ENCODE measurements at regions not wholly inside any gene's neighbourhood (a gene's known extent, or its start where the extent isn't known, plus 50 kb on each side); places are given as distances from the start of the nearest gene placed in this dataset.

DNA sequence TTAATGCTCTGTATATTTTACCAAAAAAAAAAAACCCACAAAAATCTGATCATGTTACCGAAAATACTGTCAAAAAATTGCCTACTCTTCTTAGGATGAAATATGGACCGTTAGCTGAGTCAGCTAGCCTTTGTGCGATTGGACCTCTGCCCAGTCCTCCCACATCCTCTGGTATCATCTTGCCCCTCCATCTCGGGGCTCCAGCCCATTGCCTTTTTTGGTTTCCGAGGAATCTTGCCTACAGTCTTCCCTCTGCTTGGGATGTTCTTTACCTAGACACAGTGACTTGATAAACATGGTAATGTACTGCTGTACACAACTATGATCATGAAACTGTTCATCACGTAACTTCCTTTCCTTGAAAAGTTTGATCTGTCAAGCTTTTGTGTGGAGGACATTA is 371.4 kb downstream of the SV2B start:
- no peaks in the 10 kb centered on the region for H3K4me1 ChIP-seq
- no peaks in the 10 kb centered on the region for H3K9me3 ChIP-seq
- DNase-seq (ENCODE audit: extremely low spot score in 2 of 2), result no peak
- no peaks in the 10 kb centered on the region for H3K36me3 ChIP-seq
- intact Hi-C loops (cut with DNase I), result no loop called here
- H3K27ac ChIP-seq, result no peak overlapping the region
- TF ChIP-seq POLR2A (IDR thresholded peaks at IDR 0.05) (no peak), POLR2AphosphoS5 (IDR thresholded peaks at IDR 0.05; ENCODE audit: insufficient read depth in 1 of 2, low read depth in 1 of 2) (no peak)
- TF ChIP-seq, protein P1, sequence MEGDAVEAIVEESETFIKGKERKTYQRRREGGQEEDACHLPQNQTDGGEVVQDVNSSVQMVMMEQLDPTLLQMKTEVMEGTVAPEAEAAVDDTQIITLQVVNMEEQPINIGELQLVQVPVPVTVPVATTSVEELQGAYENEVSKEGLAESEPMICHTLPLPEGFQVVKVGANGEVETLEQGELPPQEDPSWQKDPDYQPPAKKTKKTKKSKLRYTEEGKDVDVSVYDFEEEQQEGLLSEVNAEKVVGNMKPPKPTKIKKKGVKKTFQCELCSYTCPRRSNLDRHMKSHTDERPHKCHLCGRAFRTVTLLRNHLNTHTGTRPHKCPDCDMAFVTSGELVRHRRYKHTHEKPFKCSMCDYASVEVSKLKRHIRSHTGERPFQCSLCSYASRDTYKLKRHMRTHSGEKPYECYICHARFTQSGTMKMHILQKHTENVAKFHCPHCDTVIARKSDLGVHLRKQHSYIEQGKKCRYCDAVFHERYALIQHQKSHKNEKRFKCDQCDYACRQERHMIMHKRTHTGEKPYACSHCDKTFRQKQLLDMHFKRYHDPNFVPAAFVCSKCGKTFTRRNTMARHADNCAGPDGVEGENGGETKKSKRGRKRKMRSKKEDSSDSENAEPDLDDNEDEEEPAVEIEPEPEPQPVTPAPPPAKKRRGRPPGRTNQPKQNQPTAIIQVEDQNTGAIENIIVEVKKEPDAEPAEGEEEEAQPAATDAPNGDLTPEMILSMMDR (IDR thresholded peaks at IDR 0.05), result no peak
- no peak overlapping the region for H3K4me3 ChIP-seq
- no peaks in the 10 kb centered on the region for H3K27me3 ChIP-seq

DNA sequence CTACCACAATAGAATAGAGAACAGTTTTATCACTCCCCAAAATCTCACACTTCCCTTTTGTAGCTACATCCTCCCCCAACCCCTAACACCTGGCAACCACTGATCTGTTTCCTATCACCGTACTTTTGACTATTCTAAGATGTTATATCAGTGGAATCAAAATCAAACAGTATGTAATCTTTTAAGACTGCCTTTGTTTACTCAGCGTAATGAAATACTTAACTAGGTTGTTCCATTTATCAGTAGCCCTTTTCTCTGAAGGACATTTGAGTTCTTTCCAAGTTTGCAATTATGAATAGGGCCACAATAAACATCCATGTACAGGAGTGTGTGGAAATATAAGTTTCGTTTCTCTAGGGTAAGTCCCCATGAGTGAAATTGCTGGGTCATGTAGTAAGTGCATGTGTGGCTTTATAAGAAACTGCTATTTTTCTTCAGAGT is 372.3 kb downstream of the SV2B start:
- no peak overlapping the region for H3K4me3 ChIP-seq
- no peaks in the 10 kb centered on the region for H3K36me3 ChIP-seq
- DNase-seq (ENCODE audit: extremely low spot score in 2 of 2), result no peak
- TF ChIP-seq POLR2A (IDR thresholded peaks at IDR 0.05), result no peak
- TF ChIP-seq, protein P1 (IDR thresholded peaks at IDR 0.05), result no peak
- no peak for TF ChIP-seq POLR2AphosphoS5 (IDR thresholded peaks at IDR 0.05; ENCODE audit: insufficient read depth in 1 of 2, low read depth in 1 of 2)
- no peak overlapping the region for H3K27ac ChIP-seq
- H3K27me3 ChIP-seq, result no peaks in the 10 kb centered on the region
- intact Hi-C loops (cut with DNase I), result no loop called here
- H3K9me3 ChIP-seq, result no peaks in the 10 kb centered on the region
- no peaks in the 10 kb centered on the region for H3K4me1 ChIP-seq

DNA sequence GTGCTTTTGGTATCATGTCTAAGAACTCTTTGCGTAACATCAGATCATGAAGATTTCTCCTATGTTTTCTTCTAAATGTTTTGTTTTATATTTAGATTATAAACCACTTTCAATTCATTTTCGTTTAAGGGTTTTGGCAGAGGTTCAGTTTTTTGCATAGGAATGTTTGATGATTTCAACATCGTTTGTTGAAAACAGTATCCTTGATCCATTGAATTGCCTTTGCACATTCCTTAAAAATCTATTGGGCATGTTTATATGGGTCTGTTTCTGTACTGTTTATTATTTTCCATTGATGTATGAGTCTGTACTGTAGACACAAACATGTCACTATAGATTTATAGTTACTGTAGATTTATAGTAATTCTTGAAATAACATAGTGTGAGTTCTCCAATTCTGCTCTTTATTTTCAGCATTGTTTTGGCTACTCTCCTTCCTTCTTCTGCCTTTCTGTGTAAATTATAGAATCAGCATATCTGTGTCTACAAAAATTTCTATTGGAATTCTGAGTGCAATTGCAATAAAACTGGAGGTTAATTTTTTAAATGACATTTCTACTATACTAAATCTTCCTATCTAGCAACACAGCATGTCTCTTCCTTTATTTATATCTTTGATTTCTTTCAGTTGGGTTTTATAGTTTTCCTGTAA is 374.0 kb downstream of the SV2B start:
- intact Hi-C loops (cut with DNase I), result no loop called here

DNA sequence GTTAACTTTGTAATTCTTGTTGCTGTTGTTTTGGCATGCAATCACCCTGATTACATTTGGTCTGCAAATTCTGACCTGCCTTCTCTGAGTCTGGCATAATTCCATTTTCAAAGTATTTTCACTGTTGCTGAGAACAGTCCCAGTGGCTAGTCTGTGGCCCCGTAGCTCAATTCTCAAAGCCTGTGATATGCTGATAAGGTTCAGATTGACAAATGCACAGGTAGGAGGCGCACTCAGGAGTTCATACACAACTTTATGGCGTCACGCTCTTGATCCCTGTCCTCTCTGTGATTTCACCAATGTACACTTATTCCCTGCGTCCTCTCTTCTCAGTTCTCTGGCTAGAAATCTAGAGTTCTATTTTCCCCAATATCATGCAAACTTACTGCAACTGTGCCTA is 376.6 kb upstream of the SLCO3A1 start:
- Histone ChIP-seq H3K4me3 (no peak overlapping the region), H3K27me3 (no peaks in the 10 kb centered on the region), H3K4me1 (no peaks in the 10 kb centered on the region), H3K36me3 (no peaks in the 10 kb centered on the region), H3K27ac (no peak overlapping the region), H3K9me3 (no peaks in the 10 kb centered on the region)
- TF ChIP-seq, protein P1 (IDR thresholded peaks at IDR 0.05), result no peak
- TF ChIP-seq POLR2A (IDR thresholded peaks at IDR 0.05) (no peak), POLR2AphosphoS5 (IDR thresholded peaks at IDR 0.05; ENCODE audit: insufficient read depth in 1 of 2, low read depth in 1 of 2) (no peak)
- no peak for DNase-seq (ENCODE audit: extremely low spot score in 2 of 2)
- intact Hi-C loops (cut with DNase I), result no loop called here

More for the DNA sequence above, 374.0 kb downstream of the SV2B start:
- Histone ChIP-seq H3K27ac (no peak overlapping the region), H3K4me1 (no peaks in the 10 kb centered on the region), H3K4me3 (no peak overlapping the region), H3K36me3 (no peaks in the 10 kb centered on the region), H3K27me3 (no peaks in the 10 kb centered on the region), H3K9me3 (no peaks in the 10 kb centered on the region)
- TF ChIP-seq POLR2AphosphoS5 (IDR thresholded peaks at IDR 0.05; ENCODE audit: insufficient read depth in 1 of 2, low read depth in 1 of 2) (no peak), POLR2A (IDR thresholded peaks at IDR 0.05) (no peak)
- TF ChIP-seq, protein P1 (IDR thresholded peaks at IDR 0.05), result no peak
- DNase-seq (ENCODE audit: extremely low spot score in 2 of 2), result no peak

DNA sequence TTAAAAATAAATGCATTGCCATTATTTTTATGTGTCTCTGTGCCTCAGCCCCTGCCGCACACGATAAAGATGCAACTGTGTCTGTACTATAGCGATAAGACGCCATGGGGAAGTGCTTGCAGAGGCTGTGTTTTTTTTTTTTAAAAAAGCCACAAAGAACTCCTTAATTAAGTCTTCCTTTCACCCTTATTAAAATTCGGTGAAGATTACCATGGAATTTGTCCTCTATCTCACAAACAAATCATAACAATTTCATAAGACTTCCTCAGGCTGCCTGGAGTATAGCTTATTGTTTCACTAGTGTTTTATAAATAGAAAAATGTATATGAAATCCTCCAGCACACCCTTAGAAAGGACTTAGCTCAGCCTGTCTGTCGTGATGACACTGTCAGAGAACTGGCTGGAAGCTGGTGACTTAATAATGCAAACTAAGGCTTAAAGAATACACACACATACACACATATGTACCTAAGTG is 374.8 kb upstream of the SLCO3A1 start:
- no peak overlapping the region for H3K27ac ChIP-seq
- H3K9me3 ChIP-seq, result no peaks in the 10 kb centered on the region
- no peak for DNase-seq (ENCODE audit: extremely low spot score in 2 of 2)
- intact Hi-C loops (cut with DNase I), result no loop called here
- H3K27me3 ChIP-seq, result no peaks in the 10 kb centered on the region
- TF ChIP-seq POLR2AphosphoS5 (IDR thresholded peaks at IDR 0.05; ENCODE audit: insufficient read depth in 1 of 2, low read depth in 1 of 2), result no peak
- TF ChIP-seq, protein P1 (IDR thresholded peaks at IDR 0.05), result no peak
- no peak for TF ChIP-seq POLR2A (IDR thresholded peaks at IDR 0.05)
- no peaks in the 10 kb centered on the region for H3K4me1 ChIP-seq
- H3K36me3 ChIP-seq, result no peaks in the 10 kb centered on the region
- no peak overlapping the region for H3K4me3 ChIP-seq
